Fibroblast of skin of left biceps (primary cell): ENCODE measurements at regions not wholly inside any gene's neighbourhood (a gene's known extent, or its start where the extent isn't known, plus 50 kb on each side); places are given as distances from the start of the nearest gene placed in this dataset.

Source experiments
- DNase-seq, 2 experiments: peaks; one replicate each; pipeline ENCODE4 v3.0.0-alpha.2; 2013; ENCODE audit warnings: low read depth in 2 of 2

DNA sequence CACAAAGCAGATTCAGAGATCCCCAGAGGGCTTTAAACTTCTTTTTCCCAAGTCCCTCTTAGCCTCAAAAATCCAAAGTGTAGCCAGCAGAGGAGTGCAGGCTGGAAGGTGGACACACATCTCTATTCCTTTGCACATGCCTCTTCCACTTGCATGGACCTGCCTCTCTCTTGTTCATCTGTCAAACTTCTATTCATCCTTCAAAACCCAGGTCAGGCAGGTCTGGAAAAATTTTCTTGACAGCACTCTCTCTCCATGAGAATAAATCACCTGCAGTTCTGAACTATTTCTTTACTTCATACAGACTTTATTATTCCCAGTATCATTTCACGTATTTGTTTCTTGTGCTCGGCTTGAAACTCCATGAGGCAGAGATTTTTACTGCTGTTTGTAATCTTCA lies 127.5 kb downstream of the SS18 start:
- no peak for DNase-seq

GRCh38 chr18:25962176-25962575 lies 128.2 kb downstream of the SS18 start:
- DNase-seq = no peak

DNA sequence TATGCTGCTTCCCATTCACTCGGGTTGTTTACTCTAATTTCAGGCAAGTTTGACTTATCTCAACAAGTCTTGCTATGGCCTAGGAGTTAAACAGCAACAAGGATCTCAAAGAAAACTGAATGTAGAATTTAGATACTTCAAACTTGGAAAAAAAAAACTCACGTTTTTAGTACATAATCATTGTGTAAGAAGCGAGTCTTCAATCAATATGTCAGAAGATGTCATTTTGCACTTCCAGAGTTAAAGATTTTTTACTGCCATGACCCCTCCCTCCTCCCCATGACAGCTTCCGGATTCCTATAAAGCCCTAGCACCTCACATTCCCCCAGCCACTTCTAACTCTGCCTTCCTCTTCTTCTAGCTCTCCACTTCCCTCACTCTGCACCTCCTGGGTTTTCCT lies 133.4 kb downstream of the SS18 start:
- DNase-seq = no peak

GRCh38 chr18:25953111-25953510 lies 137.3 kb downstream of the SS18 start:
- no peak for DNase-seq

GRCh38 chr18:25950321-25950720 lies 140.1 kb downstream of the SS18 start:
- no peak for DNase-seq

DNA sequence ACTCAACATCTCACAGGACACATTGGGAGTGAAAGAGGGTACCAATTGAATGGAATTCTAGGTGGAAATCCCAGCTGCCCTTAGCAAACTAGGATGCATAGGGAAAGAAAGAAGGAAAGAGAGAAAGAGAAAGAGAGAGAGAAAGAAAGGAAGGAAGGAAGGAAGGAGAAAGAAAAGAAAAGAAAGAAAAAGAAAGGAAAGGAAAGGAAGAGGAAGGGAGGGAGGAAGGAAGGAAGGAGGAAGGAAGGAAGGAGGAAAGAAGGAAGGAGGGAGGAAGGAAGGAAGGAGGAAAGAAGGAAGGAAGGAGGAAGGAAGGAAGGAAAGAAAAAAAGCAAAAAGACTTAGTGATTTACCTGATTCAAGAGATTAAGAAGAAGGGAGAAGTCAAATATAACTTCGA lies 143.9 kb downstream of the SS18 start:
- no peak for DNase-seq

DNA sequence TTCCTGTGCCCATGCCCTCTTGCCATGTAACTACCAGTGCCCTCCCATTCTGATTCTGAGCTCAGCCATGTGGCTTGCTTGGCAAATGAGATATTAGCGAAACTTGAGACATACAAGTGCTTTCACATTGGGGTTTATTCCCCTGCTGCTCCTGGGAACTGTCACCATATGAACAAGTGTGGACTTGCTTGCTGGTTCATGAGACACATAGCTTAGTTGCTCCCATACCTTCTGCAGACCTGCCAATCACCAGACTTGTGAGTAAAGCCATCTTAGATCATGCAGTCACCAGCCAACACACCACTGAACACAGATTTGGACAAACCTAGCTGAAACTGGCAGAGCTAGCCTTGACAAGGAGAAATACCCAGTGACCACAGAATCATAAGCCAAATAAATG lies 155.1 kb downstream of the SS18 start:
- no peak for DNase-seq

GRCh38 chr18:25931126-25931525 lies 159.3 kb downstream of the SS18 start:
- no peak for DNase-seq

GRCh38 chr18:25929787-25930186 lies 160.6 kb downstream of the SS18 start:
- no peak for DNase-seq

GRCh38 chr18:25927830-25928229 lies 162.6 kb downstream of the SS18 start:
- DNase-seq = no peak

- DNase-seq = no peak
Observed at GRCh38 chr18:25923193-25923592, 167.2 kb downstream of the SS18 start.

DNA sequence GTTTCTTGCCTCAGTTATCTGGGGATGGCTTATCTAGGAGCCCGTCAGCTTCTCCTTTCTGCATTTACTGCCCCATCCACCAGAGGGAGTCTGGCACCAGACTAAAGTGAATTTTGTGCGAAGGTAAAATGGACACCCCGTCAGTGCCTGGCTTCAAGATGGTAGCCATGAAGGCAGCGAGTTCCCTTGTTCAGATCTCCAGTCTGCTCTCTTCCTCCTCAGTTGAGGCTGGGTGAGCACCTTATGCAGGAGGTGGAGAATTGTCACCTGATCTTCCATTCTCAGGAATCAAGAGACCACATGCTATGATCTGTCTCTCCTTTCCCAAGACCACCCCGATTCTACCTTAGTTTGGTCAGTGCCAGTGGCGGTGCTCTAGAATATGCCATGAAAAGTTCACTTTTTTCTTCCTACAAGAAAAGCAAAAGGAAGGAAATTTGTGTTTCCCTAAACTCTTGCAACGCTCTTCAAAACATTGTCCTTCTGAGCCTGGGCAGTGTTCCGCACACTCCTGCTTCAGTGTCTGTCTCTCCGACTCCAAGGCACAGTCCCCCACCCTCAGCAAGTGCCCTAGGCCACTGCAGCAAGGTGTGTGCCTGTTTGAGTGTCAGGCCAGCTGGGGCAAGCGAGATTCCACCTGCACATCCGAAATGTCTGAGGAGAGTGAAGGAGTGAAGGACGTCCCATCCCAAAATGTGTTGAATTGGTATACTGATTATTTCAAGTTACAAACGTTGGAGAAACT lies 168.6 kb downstream of the SS18 start:
- no peak for DNase-seq

GRCh38 chr18:25915907-25916306 lies 174.5 kb downstream of the SS18 start:
- no peak for DNase-seq

- DNase-seq = no peak
Observed at GRCh38 chr18:25898965-25899364, 191.4 kb downstream of the SS18 start.

DNA sequence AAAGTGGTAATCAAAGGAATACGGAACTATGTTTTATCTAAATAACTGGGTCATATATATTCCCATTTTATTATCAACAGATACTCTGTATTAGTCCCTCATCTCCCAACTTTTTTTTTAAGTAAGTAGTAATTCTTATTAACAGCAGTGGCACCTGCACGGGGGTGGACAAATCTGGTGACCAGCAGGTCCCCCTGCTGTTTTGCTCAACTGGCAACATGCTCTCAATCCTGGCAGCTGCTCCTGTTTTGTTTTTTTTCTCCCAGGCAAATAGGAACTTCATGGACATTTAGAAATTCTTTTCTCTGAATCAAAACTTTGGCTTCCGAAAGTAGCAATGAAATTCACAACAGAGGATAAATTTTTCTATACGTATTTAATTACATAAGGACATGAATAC lies 193.5 kb downstream of the SS18 start:
- DNase-seq = no peak

- peak; percentile 21 to 29 for DNase-seq
Observed at GRCh38 chr18:25896178-25896780, 194.1 kb downstream of the SS18 start.

GRCh38 chr18:25895518-25895917 lies 194.9 kb downstream of the SS18 start:
- DNase-seq = no peak

GRCh38 chr18:25886283-25886682 lies 204.1 kb downstream of the SS18 start:
- no peak for DNase-seq

- no peak for DNase-seq
Observed at GRCh38 chr18:25883091-25883490, 207.3 kb downstream of the SS18 start.

DNA sequence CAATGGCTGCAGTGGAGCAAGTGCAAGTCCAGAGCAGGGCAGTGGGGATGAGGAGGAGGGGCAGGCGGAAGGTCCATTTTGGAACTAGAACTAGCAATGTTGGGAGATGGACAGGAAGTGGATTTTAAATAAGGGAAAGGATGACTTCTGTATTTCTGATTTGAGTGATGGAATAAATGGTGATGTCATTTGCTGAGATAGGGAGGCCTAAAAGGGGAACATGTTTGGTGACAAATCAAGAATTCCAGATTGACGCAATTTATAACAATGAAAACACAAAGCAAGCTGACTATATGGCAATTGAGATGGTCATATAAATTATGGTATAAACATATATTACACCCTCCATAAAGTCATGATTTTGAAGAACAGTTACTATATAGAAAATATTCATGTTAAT lies 209.3 kb downstream of the SS18 start:
- DNase-seq = no peak

DNA sequence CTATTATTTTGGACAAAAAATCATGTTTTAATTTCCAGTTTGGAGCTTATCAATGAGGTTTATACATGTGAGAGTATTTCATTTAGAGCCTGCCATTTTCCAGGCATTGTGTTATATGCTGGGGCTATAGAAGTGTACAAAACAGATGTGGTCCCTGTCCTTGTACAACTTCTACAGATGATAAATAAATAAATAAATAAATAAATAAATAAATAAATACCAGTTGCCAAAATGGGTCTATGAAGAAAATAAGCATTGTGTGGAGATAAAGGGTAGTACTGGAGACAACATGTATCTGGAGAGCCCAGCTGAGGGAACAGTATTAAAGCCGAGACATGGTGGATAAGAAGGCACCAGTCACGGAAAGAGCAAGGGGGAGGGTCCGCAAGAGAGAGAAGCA lies 210.0 kb downstream of the SS18 start:
- DNase-seq = no peak

DNA sequence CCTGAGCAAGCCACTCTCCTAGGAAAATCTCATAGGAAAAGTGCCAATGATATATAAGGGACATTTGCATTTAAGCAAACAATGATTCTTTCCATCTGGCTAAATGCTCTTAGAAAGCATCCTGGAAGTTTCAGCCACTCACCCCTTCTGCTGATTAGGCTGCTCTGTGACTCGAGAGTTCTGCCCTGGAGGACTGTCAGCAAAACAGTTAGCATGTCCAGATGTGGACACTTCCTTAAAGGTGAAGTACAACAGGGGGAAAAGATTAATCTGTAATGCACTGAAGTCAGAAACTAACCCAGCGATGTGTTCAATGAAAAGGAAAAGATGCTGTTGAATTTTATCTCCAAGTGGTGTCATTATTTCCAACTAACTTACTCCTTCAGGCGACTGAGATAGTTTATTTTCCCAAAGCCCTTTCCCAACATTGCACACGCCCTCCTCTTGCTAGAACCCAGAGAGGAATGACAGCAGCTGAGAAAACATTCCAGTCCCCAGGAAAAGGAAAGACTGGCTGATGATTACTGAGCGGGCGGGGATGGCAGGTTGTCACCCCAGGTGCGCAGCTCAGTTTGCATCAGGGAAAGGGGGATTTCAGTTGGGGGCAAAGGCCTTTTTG lies 214.0 kb downstream of the SS18 start:
- DNase-seq = no peak

GRCh38 chr18:25875551-25876240 lies 214.7 kb downstream of the SS18 start:
- DNase-seq = no peak
